ENCODE measurements at regions not wholly inside any gene's neighbourhood (a gene's known extent, or its start where the extent isn't known, plus 50 kb on each side); places are given as distances from the start of the nearest gene placed in this dataset.

GRCh38 chr16:18003033-18003432 is 333.5 kb downstream of the NPIPA8 start:
- no peak for DNase-seq (ENCODE audit: low read depth, low spot score)
- H3K4me3 ChIP-seq (ENCODE audit: low read length) = no peak overlapping the region

- no peak overlapping the region for H3K4me3 ChIP-seq (ENCODE audit: low read length)
- no peak for DNase-seq (ENCODE audit: low read depth, low spot score)
Measured at GRCh38 chr16:17998996-17999395, 337.5 kb downstream of the NPIPA8 start.

GRCh38 chr16:17998550-17998949 is 338.0 kb downstream of the NPIPA8 start:
- H3K4me3 ChIP-seq (ENCODE audit: low read length) = no peak overlapping the region
- DNase-seq (ENCODE audit: low read depth, low spot score) = no peak

GRCh38 chr16:17994027-17994426 is 342.5 kb downstream of the NPIPA8 start:
- no peak overlapping the region for H3K4me3 ChIP-seq (ENCODE audit: low read length)
- DNase-seq (ENCODE audit: low read depth, low spot score) = peak; percentile 66

GRCh38 chr16:17992416-17992815 is 344.1 kb downstream of the NPIPA8 start:
- H3K4me3 ChIP-seq (ENCODE audit: low read length) = no peak overlapping the region
- no peak for DNase-seq (ENCODE audit: low read depth, low spot score)

GRCh38 chr16:17989255-17989654 is 347.3 kb downstream of the NPIPA8 start:
- DNase-seq (ENCODE audit: low read depth, low spot score) = no peak
- no peak overlapping the region for H3K4me3 ChIP-seq (ENCODE audit: low read length)

- no peak for DNase-seq (ENCODE audit: low read depth, low spot score)
Measured at GRCh38 chr16:17988839-17989238, 347.7 kb downstream of the NPIPA8 start.

GRCh38 chr16:17986991-17987390 is 349.5 kb downstream of the NPIPA8 start:
- H3K4me3 ChIP-seq (ENCODE audit: low read length) = no peak overlapping the region
- no peak for DNase-seq (ENCODE audit: low read depth, low spot score)

More at GRCh38 chr16:17988839-17989238, 347.7 kb downstream of the NPIPA8 start:
- H3K4me3 ChIP-seq (ENCODE audit: low read length) = no peak overlapping the region

GRCh38 chr16:17984810-17985209 is 351.7 kb downstream of the NPIPA8 start:
- no peak overlapping the region for H3K4me3 ChIP-seq (ENCODE audit: low read length)
- DNase-seq (ENCODE audit: low read depth, low spot score) = no peak

- DNase-seq (ENCODE audit: low read depth, low spot score) = no peak
- H3K4me3 ChIP-seq (ENCODE audit: low read length) = no peak overlapping the region
Measured at GRCh38 chr16:17983847-17984639, 352.5 kb downstream of the NPIPA8 start.

- DNase-seq (ENCODE audit: low read depth, low spot score) = no peak
- H3K4me3 ChIP-seq (ENCODE audit: low read length) = no peak overlapping the region
Measured at GRCh38 chr16:17983114-17983513, 353.4 kb downstream of the NPIPA8 start.

- DNase-seq (ENCODE audit: low read depth, low spot score) = no peak
- no peak overlapping the region for H3K4me3 ChIP-seq (ENCODE audit: low read length)
Measured at GRCh38 chr16:17977260-17977659, 359.3 kb downstream of the NPIPA8 start.

GRCh38 chr16:17972460-17972943 is 364.0 kb downstream of the NPIPA8 start:
- DNase-seq (ENCODE audit: low read depth, low spot score) = no peak

GRCh38 chr16:17970816-17971331 is 365.7 kb downstream of the NPIPA8 start:
- no peak overlapping the region for H3K4me3 ChIP-seq (ENCODE audit: low read length)
- no peak for DNase-seq (ENCODE audit: low read depth, low spot score)

More at GRCh38 chr16:17972460-17972943, 364.0 kb downstream of the NPIPA8 start:
- H3K4me3 ChIP-seq (ENCODE audit: low read length) = no peak overlapping the region

GRCh38 chr16:17970157-17970765 is 366.3 kb downstream of the NPIPA8 start:
- DNase-seq (ENCODE audit: low read depth, low spot score) = no peak
- H3K4me3 ChIP-seq (ENCODE audit: low read length) = no peak overlapping the region

- DNase-seq (ENCODE audit: low read depth, low spot score) = no peak
- H3K4me3 ChIP-seq (ENCODE audit: low read length) = no peak overlapping the region
Measured at GRCh38 chr16:17965133-17965900, 371.2 kb downstream of the NPIPA8 start.

- no peak overlapping the region for H3K4me3 ChIP-seq (ENCODE audit: low read length)
- DNase-seq (ENCODE audit: low read depth, low spot score) = no peak
Measured at GRCh38 chr16:17964196-17964595, 372.3 kb downstream of the NPIPA8 start.

GRCh38 chr16:17963185-17963836 is 373.2 kb downstream of the NPIPA8 start:
- DNase-seq (ENCODE audit: low read depth, low spot score) = no peak
- H3K4me3 ChIP-seq (ENCODE audit: low read length) = no peak overlapping the region

- H3K4me3 ChIP-seq (ENCODE audit: low read length) = no peak overlapping the region
- no peak for DNase-seq (ENCODE audit: low read depth, low spot score)
Measured at GRCh38 chr16:17962726-17963125, 373.8 kb downstream of the NPIPA8 start.
